Activated CD4-positive, alpha-beta T cell treated with anti-CD3 and anti-CD28 coated beads, Interleukin-2, amount 50 U/mL, for 24 hours (primary cell): ENCODE measurements at regions not wholly inside any gene's neighbourhood (a gene's known extent, or its start where the extent isn't known, plus 50 kb on each side); places are given as distances from the start of the nearest gene placed in this dataset.
"Not testable (repeated sequence)": the region's sequence is repeated elsewhere in the genome, so short reads cannot be mapped to it uniquely, and the experiment has no call there.

Experiments
- DNase-seq, 2 donors: peaks; one replicate each; pipeline ENCODE4 v3.0.0-alpha.2; 2020; ENCODE audit warnings: low read depth in 1 of 2, low spot score in 1 of 2

DNA sequence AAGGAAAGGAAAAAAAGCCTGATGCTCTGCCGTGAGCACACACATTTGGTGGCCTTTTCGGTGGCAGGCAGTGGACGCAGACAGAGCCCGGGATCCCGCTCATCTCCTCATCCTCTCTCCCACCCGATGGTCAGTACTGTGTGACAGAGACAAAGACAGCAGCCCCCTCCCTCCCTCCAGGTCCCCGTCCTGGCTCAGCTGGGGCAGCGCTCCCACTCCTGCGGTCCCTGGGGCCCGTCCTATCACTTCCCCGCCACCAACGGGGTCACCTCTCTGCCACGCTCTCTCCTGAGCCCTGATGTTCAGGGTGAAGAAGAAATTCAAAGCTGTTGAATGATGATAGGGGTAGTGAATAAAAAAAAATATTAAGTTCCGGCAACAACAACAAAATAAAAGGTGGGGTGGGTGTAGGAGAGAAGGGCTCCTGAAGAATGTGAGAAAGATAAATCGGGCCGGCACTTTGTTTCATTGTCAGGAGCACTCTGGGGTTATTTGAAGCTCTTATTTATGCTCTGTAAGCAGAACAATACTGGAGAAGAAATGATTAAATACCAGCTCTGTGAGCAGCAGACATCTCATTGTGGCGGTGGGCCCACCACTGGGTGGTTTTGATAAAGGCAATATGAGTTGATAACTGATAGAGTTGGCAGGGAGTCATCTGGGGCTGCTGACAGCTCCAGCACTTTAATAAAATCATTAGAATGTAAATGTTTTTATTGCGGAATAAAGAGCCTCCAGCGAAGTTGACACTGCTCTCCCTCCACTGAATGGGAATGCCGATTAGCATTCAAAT, 417.7 kb downstream of the IRX1 start:
- DNase-seq, result no peak

DNA sequence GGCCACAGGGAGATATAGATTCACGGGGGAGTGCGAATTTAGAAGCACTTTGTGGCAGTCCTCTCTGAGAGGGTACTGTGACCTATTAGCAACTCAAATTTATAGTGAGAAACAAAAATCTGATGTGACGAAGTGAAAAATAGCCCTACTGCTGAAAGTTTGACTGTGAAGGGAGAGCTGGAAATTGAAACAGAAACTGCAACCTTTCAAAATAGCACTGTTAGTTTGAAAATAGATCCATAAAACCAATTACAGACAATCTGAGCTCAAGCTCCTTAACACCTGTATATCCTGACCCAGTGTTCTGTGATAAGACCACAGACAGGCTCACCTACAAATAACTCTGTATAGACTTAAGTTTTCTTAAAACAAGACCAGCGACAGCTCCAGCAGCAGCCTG, 420.1 kb downstream of the IRX1 start:
- DNase-seq, result no peak

DNA sequence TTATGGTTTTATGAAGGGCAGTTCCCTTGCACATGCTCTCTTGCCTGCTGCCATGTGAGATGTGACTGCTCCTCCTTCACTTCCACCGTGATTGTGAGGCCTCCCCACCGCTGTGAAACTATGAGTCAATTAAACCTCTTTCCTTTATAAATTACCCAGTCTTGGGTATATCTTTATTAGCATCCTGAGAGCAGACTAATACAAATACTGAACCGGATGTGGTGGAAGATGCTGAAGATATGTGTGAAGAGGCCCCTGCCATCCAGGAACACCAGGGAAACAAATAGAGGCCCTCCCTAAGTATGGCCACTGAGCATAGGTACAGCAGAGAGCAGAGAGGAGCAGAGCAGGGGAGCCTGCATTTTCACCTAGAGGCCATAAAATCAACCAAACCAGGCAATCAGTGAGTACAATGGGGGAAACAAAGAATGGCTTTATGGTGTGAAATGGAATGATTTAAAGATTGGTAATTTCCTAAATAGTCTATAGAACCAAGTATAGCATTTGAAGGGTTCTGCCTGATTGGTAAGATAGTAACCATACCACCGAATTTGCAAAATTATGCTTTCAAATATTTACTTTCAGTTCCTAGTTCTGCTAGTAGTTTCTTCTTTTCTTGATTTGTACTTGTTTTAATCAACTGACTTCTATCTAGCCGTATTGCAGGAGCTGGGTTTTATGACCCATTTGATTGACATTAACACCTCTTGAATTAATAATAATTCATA, 421.6 kb downstream of the IRX1 start:
- DNase-seq, result no peak

DNA sequence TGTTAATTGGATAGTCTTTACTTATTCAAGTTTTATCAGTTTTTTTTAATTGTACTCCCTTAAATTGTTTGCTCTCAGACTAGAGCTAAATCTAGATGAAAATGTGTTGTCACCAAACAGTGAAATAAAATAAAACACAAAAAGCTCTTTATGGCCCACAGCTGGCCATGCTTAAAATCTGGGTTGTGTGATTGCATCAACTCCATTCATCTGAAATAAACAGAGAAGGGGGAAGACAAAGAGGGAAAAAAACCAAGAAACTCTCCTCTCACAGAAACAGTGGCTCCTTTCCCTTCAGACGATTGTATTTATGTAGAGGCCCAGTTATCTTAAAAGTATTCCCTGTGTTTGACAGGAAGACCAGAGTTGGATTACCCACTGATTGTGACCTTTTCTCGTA, 422.4 kb downstream of the IRX1 start:
- DNase-seq, result no peak

DNA sequence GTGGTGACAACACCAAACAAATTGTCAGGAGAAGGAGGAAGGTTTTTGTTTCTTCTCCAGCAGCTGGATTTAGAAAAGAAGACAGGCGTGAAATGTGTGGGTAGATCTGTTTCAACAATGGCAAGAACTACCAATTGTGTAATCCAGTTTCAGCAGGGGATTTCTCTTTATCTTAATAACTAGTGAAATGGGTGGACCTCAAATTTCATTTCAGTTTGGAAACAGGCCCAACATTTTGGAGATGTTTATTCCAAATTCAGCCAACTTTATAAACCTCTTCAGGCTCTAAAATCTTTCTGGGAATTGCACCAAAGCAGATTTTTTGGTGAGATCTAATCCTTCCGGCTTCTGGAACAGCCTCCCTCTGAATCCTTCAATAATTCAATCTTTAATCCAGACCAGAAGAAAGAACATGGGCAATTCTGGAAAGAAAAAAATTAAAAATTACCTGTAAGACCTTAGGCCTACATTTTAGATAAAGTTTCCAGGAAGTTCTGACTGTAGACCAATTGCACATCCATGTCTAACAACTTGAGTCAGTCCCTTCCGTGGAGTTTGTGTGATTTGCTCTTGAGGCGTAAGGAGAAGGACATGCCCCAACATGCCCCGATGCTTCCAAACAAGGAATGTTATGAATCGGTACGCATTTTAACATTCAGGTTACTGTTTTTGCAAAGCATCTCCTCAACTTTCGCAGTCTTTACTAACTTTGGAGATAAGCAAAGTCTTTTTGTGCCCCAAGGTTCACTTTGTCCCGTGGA, 423.6 kb downstream of the IRX1 start:
- no peak for DNase-seq

DNA sequence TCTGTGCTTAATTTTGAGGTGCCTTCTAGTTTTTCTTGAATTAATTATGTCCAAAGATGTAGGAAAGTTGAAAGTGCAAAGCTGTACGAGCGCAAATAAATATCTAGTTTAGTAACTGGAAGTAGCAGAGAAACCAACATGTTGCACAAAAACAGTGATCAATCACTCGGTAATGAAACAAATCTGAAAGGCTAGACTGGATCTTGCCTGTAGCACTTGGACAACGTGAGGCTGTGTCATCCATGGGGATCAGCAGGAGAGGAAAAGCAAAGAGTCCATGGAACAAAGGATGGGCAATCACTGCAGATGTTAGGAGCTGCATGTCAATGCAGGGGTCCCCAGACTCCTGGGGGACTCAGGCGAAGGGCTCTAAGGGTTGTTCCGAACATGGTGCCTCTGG, 424.2 kb downstream of the IRX1 start:
- no peak for DNase-seq

DNA sequence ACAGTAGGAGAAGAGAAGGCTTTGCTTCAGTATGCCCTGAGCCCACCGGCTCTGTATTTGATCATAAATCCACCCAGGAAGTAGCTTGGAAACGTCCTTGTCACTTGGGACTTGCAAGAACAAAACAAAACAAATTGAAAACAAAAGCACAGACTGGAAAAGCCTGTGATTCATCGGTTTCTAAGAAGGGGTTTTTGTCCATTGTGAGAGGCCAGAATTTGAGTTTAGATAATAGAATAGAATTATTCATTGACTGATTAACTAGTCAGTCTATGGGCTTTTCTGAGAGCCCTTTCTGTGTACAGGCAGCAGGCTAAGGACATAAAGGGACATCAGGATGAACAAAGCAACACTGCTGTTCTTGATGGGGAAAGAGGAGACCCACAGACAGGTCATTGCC, 424.8 kb downstream of the IRX1 start:
- DNase-seq, result no peak

DNA sequence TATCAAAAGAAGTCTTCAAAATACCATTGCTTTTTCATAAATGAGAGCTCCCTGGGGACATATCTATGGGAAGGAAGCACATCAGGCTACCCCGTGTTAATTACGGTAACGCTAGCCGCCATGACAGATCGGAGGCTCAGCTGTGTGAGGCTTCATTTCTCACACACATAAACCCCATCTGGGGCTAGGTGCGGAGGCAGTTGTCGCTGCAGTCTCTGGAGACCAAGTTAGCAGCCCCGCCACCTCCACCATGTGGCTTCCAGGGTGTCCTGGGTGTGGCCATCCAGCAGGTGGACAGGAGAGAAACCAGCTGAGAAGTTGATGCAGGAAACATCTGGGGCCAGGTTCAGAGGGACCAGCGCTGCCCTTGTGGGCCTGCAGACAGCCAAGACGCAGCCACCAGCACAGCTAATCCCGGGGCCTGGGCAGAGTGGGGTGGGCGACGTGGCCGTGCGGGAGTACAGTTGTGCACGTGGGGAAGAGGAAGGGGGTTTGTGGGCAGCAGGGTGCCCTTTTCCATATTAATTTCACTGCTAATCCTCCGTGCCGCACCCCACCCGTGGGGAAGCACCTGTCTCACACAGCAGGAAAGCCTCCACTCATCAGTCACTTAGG, 426.5 kb downstream of the IRX1 start:
- no peak for DNase-seq

DNA sequence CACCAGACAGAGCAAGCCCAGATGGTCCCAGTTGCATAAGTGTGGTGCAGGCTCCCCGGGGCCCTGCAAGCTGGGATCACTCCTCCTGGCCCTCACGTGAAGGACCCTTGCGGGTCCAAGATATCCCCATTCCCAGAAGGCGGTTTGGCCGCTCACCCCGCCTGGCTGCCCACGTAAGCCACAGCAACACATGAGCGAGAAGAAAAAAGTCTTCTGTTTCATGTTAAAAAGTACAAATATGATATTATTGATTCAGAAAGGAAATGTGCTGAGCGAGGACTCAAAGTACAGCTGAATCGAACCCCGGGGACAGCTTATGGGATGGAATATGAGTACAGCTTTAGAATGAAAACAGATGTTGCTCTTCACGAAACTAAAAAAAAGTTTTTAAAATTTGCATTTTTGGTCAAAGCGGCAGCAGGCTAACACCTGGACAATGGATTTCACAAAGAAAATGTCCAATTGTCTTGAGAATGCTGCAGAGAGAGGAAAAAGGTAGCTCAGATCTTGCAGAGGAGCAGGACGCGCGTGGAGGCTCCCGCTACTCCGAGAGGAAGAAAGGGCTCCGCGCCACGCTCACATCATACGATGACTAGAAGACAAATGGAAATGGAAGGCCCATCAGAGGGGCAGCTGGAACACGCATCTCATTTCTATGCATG, 427.6 kb downstream of the IRX1 start:
- no peak for DNase-seq

DNA sequence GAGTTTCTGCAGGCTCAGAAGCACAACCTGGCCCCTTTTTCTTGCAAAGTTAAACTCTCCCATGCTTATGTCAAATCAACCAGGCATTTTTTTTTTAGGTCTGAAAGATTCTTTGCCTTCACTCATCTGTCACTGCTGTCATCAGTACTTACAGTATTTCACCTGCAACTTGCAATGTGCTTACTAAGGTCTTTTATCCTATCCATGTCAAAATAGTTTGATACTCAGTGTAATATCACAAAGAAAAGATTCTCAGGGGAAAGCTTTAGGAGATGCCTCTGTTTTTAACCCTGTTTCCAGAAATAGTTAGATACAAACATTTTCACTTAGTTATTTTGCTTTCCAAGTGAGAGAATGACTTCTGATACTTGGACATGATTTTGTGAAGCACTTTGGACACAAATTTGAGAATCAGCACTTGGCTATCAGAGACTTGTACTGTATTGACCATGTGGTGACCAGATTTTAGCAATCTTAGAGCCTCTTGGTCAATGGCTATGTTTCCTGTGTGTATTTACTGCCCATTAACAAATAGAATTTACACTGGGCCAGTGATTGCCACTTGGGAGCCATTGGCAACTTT, 428.2 kb downstream of the IRX1 start:
- DNase-seq, result no peak

DNA sequence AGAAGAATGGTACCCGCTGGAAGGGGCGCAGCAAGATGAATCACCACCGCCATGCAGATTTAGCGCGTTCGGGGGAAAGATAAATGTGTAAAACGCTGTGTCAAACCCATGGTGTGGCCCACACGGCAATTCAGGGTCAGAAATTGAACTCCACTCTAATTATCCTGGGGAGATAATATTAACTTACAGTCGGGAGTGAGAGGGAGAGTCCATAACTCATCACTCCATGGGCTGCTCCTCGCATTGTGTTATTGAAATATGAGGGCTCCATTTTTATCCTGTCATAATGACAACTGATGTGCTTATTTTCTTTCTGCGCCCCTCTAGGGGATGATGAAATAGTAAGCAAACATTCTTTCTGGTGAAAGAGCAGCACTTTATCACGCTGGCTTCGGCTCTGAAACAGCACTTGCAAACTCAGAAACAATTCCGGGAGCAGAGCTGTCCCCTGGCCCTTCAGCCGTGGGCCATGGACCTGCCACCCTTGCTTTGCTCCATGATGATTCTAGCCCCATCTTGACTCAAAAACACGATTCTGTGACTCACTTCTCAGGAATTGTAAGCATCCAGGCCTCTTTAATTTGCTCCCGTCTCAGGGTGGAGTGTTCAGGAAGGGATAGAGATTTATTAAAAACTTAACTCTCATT, 431.6 kb downstream of the IRX1 start:
- no peak for DNase-seq

DNA sequence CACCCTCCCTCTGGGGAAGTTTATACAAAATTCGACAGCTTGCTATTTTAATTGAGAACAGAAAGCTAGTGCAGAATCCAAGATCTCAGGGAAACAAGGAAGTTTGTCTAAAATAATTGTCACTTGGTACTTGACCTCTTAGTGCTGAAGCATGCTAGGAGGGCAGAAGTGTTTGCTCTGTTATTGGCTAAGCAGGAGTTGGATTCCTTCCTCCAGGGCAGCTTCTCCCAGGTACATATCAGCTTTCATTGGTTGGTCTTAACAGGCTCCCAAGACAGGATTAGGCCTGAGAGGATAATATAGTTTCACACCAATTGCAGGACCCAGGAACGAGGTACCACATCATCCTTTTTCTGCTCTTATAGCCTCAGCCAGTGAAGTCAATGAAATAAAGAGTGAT, 432.8 kb downstream of the IRX1 start:
- DNase-seq, result no peak

DNA sequence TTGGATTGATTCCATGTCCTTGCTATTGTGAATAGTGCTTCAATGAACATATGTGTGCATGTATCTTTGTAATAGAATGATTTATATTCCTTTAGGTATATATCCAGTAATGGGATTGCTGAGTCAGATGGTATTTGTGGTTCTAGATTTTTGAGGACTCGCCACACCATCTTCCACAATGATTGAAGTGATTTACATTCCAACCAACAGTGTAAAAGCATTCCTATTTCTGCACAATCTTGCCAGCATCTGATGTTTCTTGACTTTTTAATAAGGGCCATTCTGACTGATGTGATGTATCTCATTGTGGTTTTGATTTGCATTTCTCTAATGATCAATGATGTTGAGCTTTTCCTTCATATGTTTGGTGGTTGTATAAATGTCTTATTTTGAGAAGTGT, 437.9 kb downstream of the IRX1 start:
- DNase-seq, result not testable (repeated sequence)

DNA sequence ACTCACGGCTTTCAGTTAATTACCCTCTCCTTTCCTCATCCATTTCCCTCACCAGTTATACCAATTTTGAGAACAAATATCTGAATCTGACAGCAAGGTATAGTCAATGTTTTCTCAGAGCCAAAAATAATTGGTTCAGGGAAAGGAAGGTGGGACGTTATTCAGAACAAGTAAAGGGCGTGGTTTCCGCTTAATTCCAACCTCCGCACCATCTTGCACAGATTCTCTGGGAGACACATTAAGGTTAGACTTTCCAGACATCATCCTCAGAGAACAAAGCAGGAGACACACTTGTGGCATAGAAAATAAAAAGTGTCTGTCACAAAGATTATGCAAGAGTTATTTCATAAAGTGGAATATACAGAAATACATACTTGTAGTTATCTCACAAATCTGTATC, 441.2 kb downstream of the IRX1 start:
- DNase-seq, result no peak

DNA sequence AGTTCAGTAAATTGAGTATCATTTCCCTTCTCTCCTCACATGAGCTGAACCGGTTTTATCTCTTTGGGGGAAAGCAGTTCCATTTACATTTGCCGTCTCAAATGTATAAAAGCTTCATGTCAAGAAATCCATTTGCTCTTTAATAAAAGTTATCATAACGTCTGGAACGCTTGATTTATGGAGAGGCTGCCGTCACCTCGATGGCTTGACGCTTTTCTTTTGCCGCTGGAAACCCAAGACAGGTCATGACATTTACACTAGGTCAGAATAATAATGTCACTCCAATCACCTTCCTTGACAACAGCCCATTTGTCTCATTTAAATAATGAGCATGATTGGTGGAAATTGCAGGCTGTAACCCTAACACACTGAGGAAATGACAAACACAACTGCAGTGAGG, 443.4 kb downstream of the IRX1 start:
- DNase-seq, result no peak

DNA sequence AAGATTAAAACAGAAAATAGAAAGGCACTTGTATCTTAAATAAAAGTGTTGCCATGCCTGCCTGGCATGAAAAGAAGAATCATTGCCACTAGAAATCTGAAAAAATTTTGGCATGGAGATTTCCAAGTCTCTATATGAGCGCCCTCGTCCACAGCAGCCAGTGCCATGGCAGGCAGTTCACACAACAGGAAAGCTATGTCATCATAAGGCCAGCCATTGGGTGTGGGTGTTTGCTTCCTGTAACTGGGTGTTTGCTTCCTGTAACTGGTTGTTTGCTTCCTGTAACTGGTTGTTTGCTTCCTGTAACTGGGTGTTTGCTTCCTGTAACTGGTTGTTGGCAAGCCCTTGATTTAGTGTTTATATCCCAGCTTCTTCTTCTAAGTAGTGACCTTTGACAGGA, 446.7 kb downstream of the IRX1 start:
- DNase-seq, result no peak

DNA sequence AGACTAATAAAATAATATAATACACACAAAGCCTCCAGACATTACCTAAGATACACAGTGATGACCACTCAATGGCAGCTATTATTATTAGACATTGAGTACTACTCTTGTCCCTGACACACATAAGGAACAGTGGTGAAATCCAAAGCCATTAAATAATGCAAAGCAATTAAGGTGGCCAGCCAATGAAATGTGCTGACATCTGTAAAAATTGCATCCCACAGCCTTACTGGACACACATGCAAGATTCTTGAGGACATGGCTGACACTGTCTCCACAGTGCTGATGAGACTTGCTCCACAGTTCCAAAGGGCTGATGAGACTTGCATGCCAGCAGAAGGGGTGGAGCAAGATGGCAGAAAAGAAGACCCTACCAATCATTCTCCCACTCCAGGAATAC, 447.5 kb downstream of the IRX1 start:
- no peak for DNase-seq

DNA sequence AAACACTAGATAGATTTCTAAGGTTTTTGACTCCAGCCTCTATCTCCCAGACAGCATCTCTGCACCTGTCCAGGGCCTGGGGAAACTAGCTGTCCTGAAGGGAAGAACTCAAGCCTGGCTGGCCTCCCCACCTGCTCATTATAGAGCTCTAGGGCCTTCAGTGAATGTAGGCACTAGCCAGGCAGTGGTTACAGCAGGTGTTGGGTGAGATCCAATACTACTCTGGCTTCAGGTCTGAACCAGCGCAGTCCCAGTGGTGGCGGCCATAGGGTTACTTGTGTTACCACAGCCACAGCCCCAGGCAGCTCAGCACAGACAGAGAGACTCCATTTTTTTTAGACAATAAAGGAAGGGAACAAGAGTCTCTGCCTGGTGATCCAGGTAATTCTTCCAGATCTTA, 449.2 kb downstream of the IRX1 start:
- no peak for DNase-seq

DNA sequence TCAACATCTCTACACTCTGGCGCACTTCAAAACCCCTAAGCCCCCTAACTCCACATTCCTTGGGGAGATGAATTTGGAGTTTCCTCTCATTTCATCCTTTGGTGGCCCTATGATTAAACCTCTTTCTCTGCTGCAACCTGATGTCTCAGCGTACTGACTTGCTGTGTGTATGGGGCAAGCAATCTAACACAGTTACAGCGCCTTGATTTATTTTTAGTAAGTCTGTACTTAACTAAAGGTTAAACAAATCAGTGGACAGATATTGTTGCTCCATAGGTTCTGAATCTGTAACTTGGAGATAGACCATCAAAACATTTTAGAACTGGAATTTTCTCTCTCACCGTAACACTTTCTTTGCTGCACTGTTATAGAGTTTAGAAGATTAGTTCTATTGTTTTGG, 452.8 kb downstream of the IRX1 start:
- no peak for DNase-seq

DNA sequence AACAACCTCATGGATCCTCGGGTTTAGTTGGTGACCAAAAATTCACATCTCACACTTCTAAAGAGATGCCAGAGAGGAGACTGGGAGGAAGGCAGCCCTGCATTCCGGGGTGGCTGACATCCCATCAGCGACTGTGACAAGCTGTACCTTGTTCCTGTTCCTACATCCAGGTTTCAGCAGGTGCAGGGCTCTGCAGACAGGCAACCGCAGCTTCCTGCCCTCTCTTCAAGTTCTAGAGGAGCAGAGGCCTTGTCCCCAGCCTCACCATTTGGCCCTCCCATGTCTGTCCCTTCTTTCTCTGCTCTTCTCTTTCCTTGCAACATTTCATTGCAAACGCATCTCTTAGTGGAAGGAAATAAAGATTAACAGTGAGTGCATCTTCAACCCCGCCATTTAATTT, 454.6 kb downstream of the IRX1 start:
- DNase-seq, result no peak
